ENCODE measurements at regions not wholly inside any gene's neighbourhood (a gene's known extent, or its start where the extent isn't known, plus 50 kb on each side); places are given as distances from the start of the nearest gene placed in this dataset.
"Not testable (repeated sequence)": the region's sequence is repeated elsewhere in the genome, so short reads cannot be mapped to it uniquely, and the experiment has no call there.

- no peak for DNase-seq
Observed at GRCh38 chr3:72277710-72278109, 492.8 kb upstream of the PROK2 start.

GRCh38 chr3:72276806-72277205 lies 491.9 kb upstream of the PROK2 start:
- DNase-seq: no peak

GRCh38 chr3:72275331-72275751 lies 490.4 kb upstream of the PROK2 start:
- no peak for DNase-seq

GRCh38 chr3:72274493-72275330 lies 489.8 kb upstream of the PROK2 start:
- DNase-seq: no peak

GRCh38 chr3:72273615-72274014 lies 488.7 kb upstream of the PROK2 start:
- DNase-seq: no peak

- DNase-seq: no peak
Observed at GRCh38 chr3:72272356-72272755, 487.4 kb upstream of the PROK2 start.

- DNase-seq: no peak
Observed at GRCh38 chr3:72271923-72272322, 487.0 kb upstream of the PROK2 start.

GRCh38 chr3:72271216-72271615 lies 486.3 kb upstream of the PROK2 start:
- no peak for DNase-seq

- no peak for DNase-seq
Observed at GRCh38 chr3:72270730-72271129, 485.8 kb upstream of the PROK2 start.

- peak; percentile 65 for DNase-seq
Observed at GRCh38 chr3:72270072-72270681, 485.2 kb upstream of the PROK2 start.

- no peak for DNase-seq
Observed at GRCh38 chr3:72269475-72269874, 484.5 kb upstream of the PROK2 start.

- DNase-seq: not testable (repeated sequence)
Observed at GRCh38 chr3:72266921-72267524, 482.1 kb upstream of the PROK2 start.

GRCh38 chr3:72266016-72266370 lies 481.0 kb upstream of the PROK2 start:
- DNase-seq: no peak

- DNase-seq: no peak
Observed at GRCh38 chr3:72265256-72266015, 480.5 kb upstream of the PROK2 start.

- no peak for DNase-seq
Observed at GRCh38 chr3:72263223-72263990, 478.5 kb upstream of the PROK2 start.

- DNase-seq: no peak
Observed at GRCh38 chr3:72262736-72263135, 477.8 kb upstream of the PROK2 start.

GRCh38 chr3:72261566-72262564 lies 476.9 kb upstream of the PROK2 start:
- DNase-seq: no peak

- no peak for DNase-seq
Observed at GRCh38 chr3:72260588-72260910, 475.6 kb upstream of the PROK2 start.

- no peak for DNase-seq
Observed at GRCh38 chr3:72259755-72260587, 475.0 kb upstream of the PROK2 start.

Measured in muscle of arm (tissue), 1 donor.